ENCODE measurements at regions not wholly inside any gene's neighbourhood (a gene's known extent, or its start where the extent isn't known, plus 50 kb on each side); places are given as distances from the start of the nearest gene placed in this dataset.

DNA sequence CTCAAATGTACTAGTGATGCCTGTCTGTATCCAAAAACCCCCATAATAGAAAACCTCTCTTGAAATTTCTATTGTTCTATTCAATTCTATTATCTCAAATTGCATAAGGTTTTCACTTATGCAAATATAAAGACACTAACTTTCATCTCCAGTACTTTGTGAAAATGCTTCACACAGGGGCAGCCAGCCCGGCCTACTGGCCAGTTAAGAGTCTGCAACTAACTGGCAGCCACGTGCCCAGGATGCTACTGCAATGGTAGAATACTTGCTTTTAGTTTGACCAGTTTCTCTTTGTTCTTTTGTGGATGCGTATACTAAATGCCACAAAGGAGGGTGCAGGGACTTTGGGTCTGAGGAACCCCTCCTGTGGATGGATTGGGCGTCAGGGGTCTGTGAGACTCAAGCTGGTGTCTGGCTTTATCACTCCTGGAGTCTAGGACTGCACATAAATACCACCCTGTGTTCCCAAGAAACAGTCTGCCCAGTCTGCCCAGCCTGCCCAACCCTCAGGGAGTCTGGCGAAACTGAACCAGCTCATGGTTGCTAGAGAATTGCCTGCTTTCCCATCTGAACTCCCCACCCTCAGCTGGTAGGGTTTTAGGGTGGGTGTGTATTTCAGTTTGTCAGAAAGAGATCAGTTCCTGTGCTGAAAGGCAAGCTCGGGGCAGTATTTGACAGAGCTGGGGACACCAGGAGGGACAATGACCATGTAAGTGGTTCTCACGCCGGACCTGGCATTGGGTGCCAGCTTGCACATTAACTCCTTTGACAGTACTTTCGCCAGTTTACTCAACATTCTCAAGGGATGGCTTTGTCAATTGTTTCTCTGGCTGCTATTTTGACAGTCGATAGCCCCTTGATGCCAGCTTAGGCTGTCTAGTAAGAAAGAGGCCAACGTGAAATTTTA lies 558.2 kb upstream of the JAG1 start:
- intact Hi-C loops (cut with DNase I) = no loop called here
- ATAC-seq (no peak), DNase-seq (ENCODE audit: low spot score) (no peak)

DNA sequence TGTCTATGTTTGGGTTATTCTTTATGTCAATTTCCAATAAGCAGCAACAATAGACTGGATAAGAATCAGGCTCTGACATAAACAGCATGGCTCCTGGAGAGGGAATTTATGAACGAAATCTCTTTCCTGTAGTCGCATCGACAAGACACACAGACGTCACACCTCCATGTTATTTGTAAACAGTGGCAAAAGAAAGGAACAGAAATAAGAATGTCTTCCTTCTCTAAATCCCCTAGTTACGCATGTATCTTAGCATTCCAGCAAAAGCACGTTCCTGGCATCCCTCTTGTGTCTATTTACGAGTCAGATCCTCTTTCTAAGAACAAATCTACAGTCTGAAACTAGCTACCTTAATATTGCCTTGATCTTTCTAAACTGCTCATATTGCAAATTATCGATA lies 559.1 kb upstream of the JAG1 start:
- DNase-seq (ENCODE audit: low spot score) (no peak), ATAC-seq (no peak)
- intact Hi-C loops (cut with DNase I) = no loop called here

DNA sequence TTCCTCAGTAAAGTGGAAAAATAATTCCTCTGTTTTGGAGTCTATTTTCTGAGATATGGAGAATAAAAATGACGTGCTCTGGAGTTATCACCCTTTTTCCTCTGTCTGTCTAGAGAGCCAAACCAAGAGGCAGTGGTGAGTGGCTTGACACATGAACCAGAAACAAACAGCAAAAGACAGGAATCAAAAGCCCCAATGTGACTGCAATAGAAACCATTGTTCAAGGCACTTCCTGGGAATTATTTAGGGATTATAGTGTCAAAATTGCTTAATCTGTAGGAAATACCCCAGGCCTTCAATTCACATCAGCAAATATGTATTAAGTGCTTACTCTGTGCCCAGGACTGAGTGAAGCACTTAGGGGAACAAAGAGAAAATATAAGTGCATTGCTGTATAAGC lies 560.4 kb upstream of the JAG1 start:
- DNase-seq (ENCODE audit: low spot score) (no peak), ATAC-seq (no peak)
- intact Hi-C loops (cut with DNase I) = no loop called here

DNA sequence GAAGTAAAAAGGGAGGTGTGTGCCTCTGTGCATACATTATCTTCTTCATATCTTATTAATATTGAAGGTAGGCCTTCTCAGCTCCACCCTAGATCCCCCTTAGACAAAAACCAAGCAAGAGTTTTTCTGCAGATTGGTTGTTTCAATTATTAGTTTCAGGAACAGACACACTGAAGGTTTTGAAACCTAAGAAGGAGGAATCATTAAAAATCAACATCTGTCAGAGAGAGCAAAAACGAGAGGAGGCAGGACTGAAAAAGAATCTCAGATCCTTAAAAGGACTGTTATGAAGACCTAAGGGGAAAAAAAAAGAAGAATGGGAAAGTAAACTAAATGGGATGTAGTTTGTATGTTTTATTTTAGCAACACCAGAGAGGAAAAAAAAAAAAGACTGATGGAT lies 560.8 kb upstream of the JAG1 start:
- DNase-seq (ENCODE audit: low spot score) (no peak), ATAC-seq (no peak)
- intact Hi-C loops (cut with DNase I) = no loop called here

DNA sequence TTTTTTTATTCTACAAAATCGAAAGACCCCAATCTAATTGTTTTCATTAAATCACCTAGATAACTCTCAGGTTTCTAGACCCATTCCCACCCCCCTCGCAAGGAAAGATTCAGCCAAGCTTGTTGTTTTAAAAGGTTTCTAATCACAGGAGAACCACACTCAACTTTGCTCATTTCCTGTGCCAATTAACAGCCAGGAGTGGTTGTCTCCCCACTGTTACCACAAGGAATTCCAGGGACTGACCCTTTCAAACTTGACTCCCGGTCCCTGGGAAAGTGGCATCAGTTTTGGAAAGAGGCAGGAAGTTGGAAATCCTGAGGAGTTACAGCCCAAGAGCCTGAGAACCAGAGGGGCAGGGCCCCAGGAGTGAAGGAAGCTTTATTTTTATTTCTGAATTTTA lies 561.3 kb upstream of the JAG1 start:
- ATAC-seq (no peak), DNase-seq (ENCODE audit: low spot score) (no peak)
- intact Hi-C loops (cut with DNase I) = no loop called here

DNA sequence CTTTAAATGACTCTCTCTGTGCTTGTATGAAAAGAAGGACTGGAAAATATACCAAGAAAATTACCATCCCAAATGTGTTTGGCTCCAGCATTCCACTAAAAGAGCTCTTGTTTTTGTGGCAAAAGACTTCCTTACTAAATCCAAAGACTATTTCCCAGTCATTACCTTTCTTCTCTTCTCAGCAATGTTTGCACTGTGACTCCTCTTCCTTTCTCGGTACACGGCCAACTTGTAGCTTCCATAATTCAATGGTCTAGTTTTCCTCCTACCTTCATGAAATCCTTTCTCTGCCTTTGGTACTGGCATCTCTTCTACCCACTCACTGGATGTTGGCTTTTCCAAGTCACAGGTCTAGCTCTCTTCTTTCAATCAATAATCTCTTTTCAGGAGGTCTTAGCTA lies 568.5 kb upstream of the JAG1 start:
- DNase-seq (ENCODE audit: low spot score) (no peak), ATAC-seq (no peak)
- intact Hi-C loops (cut with DNase I) = no loop called here

DNA sequence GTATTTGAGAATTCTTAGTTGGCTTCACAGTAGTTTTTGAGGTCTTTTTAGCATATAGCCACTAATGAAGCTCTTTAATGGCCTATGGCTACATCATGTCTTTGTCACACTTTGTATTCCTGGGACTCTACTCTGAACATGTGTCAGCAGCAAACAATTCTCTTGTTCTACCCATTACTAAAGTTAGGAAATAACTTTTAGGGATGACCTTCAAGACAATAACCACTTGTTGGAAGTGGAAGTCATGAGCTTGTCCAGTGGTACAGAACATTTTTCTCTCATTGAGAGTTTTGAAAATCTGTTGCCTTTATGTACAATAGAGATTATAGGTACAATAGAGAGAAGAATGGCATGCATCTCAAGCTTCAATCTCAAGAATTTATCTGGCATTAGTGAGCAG lies 571.6 kb upstream of the JAG1 start:
- ATAC-seq = no peak
- intact Hi-C loops (cut with DNase I) = no loop called here
- DNase-seq (ENCODE audit: low spot score) = no peak

DNA sequence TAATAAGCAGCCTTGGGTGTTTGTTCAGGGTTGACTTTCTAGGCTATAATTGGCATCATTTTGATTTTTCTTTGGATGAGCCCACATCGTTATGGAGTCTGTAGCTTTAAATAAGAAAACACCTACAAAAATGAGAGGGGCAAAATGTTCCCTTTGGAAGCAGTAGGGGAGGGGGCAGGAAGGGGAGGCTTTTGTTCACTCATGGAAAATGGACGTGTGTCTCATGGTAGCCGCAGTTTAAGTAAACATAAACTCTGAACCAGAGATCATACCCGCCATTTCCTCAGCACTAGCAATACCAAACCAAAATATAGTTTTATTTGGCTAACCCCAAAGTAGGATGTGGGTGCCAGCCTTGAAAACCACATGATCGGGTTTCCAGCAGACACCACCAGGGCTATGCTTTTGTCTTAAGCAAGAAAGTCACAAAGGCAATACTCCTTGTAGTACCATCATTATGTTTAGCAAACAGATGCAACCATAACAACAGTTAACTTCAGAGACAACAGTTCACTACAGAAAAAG lies 572.5 kb upstream of the JAG1 start:
- intact Hi-C loops (cut with DNase I) = no loop called here
- no peak for ATAC-seq
- no peak for DNase-seq (ENCODE audit: low spot score)

DNA sequence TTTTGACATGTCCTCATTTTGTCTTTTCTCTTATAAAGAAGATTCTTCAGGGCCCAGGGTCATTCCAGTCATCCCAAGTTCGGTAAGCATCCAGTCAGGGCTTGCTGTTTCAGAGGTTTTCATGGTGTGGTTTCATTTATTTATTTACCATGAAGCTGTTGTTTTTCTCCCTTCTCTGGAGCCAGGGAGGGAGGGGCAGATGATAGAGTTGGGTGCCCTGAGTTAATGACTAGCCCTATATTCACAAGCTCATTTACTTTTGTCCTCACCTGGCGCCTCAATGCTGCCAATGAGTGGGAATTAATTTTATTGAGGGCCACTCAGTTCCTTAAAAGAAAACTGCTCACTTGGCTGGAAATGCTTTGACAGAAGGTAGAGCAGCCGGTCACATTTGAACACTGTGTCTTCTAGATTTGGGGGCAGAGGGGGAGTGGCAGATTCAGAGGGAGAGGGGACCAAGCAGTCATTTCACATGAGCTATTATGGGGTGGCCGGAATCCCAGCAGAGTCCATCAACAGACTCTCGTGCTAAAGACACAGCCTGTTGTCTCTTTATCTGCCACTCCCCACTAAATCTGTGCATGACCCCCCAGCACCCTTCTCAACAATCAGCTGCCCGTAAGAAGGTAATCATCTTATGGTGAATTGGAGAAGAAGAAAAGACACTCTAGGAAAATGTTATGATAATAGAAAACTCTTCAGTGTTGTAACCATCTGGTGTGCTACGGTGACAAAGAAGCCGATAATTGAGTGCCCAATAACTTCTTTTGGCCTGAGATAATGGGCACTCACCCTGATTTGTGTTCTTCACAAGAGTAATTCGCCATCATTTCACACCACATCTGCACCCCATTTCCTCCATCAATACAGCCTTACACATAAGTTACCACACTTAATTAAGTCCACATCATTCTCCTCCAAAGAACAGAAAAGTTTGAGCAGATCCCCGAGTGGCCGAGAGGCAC lies 573.5 kb upstream of the JAG1 start:
- DNase-seq (ENCODE audit: low spot score) (no peak), ATAC-seq (no peak)
- intact Hi-C loops (cut with DNase I) = no loop called here

DNA sequence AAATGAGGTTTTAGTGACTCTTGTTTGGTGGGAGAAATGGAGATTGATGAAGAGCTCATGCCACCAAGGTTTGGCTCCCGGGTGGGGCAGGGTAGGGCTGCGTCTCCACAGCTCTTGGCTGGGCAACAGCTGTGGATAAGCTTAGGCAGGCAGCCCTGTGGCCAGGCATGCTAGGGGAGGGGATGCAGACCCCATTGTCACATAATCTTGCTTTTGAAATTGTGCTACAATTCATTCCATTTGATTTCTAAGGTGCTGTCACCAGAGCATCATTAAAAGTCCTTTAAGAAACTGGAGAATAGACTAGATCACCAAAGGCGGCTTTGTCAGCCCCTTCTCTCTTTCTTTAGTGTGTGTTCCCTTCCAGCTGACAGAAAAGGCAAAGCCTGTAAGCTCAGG lies 574.2 kb upstream of the JAG1 start:
- no peak for DNase-seq (ENCODE audit: low spot score)
- no peak for ATAC-seq
- intact Hi-C loops (cut with DNase I) = no loop called here

DNA sequence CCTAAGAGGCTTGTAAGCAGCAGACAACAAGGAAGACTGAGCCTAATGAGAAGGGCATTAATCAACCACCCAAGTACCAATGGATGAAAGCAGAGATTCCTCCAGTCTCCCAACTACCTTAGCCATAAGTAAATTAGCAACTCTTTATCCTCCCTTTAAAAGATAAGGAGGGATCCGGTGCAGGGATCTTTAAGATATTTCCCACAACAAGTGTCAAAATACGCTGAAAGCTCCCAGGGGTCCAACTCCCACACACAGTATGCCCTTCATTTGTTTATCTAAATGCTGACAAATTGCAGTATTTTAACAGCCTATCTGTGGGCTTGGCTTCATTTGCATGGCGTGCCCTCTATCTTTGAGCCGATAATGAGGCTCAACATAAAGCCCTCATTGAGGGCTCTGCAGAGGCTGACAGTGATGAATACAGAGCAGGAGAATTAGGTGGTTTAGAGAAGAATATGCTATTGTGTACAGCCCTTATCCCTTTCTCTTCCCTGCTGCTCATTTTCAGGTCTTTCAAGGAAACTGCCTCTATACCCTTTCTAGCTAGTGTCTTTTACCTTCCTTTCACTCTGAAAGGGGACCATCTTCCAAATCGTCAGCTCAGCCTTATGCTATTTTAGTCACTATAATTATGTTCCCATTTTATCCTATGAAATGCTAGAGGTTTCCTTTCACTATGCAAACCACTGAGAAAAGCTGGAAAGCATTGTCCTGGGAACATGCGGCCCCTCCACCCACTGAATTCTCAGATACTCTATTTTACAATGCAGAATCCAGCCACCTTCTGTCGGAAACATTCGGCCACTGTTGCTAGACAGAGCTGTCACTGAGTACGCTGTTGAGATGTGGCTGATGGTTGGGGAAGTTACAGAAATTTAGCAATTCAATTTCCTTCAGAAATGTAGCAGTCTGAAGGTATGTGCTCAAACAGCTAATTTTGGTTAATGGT lies 575.2 kb upstream of the JAG1 start:
- intact Hi-C loops (cut with DNase I) = no loop called here
- no peak for ATAC-seq
- DNase-seq (ENCODE audit: low spot score) = no peak

DNA sequence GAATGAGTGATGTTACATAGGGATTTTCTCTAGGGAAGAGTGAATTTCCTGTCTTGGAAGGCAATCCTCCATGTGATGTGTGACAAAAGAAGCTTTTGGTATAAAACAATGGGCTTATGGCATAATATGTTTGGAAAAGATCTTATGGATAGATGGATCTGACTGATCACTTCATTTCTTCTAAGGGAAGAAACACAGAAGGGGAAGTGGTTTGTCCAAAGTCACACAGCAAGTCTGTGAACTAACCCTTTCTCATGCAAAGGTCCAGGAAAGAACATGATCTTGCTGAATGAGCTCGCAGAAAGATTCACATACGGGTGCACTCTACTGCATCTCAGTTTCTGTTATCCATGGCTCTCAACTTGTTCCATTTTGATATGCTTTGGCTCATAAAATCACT lies 575.9 kb upstream of the JAG1 start:
- DNase-seq (ENCODE audit: low spot score) (no peak), ATAC-seq (no peak)
- intact Hi-C loops (cut with DNase I) = no loop called here

DNA sequence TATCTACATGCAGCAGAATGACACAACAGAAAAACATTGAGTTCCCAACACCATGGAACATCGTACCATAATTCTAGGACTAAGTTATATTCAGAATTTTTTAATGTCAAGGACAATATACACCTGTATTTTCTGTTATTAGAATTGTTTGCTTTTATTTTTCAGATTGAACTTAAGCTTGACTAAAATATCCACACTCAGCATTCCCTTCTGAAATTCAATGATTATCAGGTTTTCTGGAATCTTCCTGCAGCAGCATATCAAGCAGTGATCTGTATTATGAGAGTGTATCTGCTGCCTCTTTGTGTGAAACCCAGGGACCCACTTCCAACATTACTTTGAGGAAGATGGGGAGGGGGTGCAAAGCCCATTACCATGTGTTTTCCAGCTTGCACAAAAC lies 578.6 kb upstream of the JAG1 start:
- ATAC-seq (no peak), DNase-seq (ENCODE audit: low spot score) (no peak)
- intact Hi-C loops (cut with DNase I) = no loop called here

DNA sequence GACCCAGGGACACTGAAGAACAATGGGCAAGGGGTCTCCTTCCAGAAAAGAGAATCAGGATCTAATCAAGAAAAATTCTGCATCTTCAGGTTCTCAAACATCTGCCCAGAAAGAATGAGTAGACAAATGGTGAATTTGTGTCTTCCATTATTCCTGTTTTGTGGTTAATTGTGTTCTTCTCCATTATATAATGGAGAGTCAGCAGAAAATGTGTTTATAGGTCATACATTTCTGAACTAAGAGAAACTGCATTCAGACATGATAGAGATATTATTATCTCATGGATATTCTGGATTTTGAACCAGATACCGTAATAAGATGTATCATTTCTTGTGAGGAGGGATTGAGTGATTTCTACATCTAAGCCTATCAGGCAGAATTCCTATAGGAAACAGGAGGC lies 581.7 kb upstream of the JAG1 start:
- ATAC-seq (no peak), DNase-seq (ENCODE audit: low spot score) (no peak)
- intact Hi-C loops (cut with DNase I) = loop anchor here (1.0 kb wide), 1 partner anchor 45 kb away; no protein-coding TSS in a partner anchor

DNA sequence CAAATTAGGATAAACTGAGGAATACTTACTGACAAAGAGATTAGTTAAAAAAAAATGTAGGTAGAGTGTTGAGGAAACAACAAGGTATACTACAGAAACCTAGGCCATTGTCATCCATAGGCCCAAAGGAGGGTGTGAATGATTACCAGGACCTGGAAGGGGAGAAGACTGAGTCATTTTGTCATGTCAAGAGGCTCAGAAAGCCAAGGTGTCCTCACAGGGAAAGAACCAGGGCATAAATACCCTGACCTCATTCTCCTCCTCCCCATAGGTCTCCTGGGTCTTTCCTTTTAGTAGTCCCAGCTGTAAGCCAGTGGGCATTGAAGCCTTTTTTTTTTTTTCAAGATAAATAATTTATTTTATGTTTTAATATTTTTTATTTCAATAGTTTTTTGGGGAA lies 582.1 kb upstream of the JAG1 start:
- intact Hi-C loops (cut with DNase I) = loop anchor here (1.0 kb wide), 1 partner anchor 46 kb away; no protein-coding TSS in a partner anchor
- DNase-seq (ENCODE audit: low spot score) (no peak), ATAC-seq (no peak)

DNA sequence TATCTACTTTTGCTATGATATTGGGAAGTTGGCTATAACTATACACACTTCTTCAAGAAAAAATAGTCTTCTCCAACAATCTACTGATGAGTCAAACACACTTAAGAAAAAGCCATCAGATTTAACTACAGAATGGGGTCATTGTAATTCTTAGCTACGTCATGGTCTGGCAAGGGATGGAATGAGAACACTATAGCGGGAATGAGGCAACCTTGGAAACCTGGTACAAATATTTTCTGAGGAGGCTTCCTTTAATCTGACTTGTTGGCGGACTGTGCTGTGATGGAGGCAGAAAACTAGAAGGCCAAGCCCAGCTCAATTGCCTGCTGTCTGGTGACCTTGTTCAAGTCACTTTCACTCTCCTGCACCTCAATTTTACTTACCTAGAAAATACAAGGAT lies 586.8 kb upstream of the JAG1 start:
- intact Hi-C loops (cut with DNase I) = no loop called here
- no peak for DNase-seq (ENCODE audit: low spot score)
- ATAC-seq = no peak

DNA sequence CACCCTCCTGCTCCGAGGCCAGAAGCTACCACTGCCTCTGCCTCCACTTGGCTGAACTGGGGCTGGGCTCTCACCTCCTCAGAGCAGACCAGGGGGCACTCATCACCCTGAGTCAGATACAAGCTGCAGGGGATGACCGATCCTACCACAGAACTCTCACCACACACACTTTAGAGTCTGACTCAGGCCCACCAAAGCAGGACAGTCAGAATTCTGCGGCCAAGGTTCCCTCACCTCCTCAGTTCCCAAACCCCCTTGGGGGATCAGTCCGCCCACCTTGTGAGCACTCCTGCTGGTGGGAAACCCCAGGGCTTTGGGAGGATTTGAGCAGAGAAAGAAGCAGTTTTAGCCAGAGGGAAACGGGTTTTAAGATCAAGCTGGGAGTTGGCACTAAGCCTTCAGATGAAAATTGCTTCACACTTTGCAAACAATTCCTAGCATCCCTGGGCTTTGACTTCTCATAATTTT lies 587.8 kb upstream of the JAG1 start:
- intact Hi-C loops (cut with DNase I) = no loop called here
- no peak for ATAC-seq
- no peak for DNase-seq (ENCODE audit: low spot score)

DNA sequence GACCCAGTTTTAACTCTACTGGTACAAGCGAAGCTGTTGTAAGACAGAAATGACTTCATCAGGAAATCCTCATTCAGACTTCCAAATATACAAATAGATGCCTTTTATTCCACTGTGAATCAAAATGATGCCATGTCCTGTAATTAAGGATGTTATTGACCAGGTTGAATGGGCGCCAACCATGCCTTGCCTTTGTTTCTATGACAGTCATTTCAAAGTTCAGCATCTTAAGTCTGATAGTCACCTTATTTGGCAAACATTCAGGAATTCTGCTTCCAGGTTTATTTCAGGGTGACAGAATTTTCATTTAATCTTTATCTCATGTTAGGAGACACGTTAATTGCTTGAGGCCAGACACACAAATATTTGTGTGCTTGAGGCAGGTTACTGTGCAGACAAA lies 592.8 kb upstream of the JAG1 start:
- no peak for DNase-seq (ENCODE audit: low spot score)
- no peak for ATAC-seq
- intact Hi-C loops (cut with DNase I) = no loop called here
